HEK293T (cell line): ENCODE measurements at regions not wholly inside any gene's neighbourhood (a gene's known extent, or its start where the extent isn't known, plus 50 kb on each side); places are given as distances from the start of the nearest gene placed in this dataset.
A peak's percentile ranks its signal among the peaks of the same experiment; 100 is the strongest.

ENCODE experiments used
- CTCF ChIA-PET: fragments of 350-600 bp; formaldehyde crosslinking; extraction: SDS; loops from one replicate; lab custom pipeline; 2021; ENCODE audit warnings: antibody characterized with exemption, inconsistent platforms; lab: Yijun Ruan, JAX
- POLR2A ChIA-PET: fragments of 350-600 bp; formaldehyde crosslinking; extraction: SDS; loops from one replicate; lab custom pipeline; 2020; ENCODE audit warnings: antibody characterized with exemption, inconsistent platforms; lab: Yijun Ruan, JAX
- DNase-seq: peaks from one replicate; pipeline ENCODE4 v3.0.0; 2012; ENCODE audit warnings: mixed read lengths; ENCODE audit errors: extremely low spot score
- ARNT ChIP-seq: fragments of 450-650 bp; IDR thresholded peaks from 2 replicates; pipeline ENCODE4 v1.6.1; 2017; ENCODE audit warnings: mild to moderate bottlenecking
- BHLHE40 ChIP-seq: fragments of 450-650 bp; IDR thresholded peaks from 2 replicates; pipeline ENCODE4 v1.6.1; 2016; ENCODE audit warnings: mild to moderate bottlenecking, moderate library complexity, borderline replicate concordance
- CTBP1 ChIP-seq: fragments of 450-650 bp; IDR thresholded peaks from 2 replicates; pipeline ENCODE4 v1.6.1; 2016; ENCODE audit warnings: borderline replicate concordance
- ELF4 ChIP-seq: fragments of 450-650 bp; IDR thresholded peaks from 2 replicates; pipeline ENCODE4 v1.6.1; 2017; ENCODE audit warnings: antibody characterized with exemption
- FOXA1 ChIP-seq: fragments of 450-650 bp; IDR thresholded peaks from 2 replicates; pipeline ENCODE4 v1.6.1; 2016; ENCODE audit warnings: mild to moderate bottlenecking
- FOXK2 ChIP-seq: fragments of 450-650 bp; IDR thresholded peaks from 2 replicates; pipeline ENCODE4 v1.6.1; 2016; ENCODE audit warnings: mild to moderate bottlenecking
- FOXM1 ChIP-seq: fragments of 450-650 bp; IDR thresholded peaks from 2 replicates; pipeline ENCODE4 v1.6.1; 2017; ENCODE audit warnings: mild to moderate bottlenecking, borderline replicate concordance
- HDGF ChIP-seq: fragments of 450-650 bp; IDR thresholded peaks from 2 replicates; pipeline ENCODE4 v1.6.1; 2017; ENCODE audit warnings: antibody characterized with exemption, borderline replicate concordance
- L3MBTL2 ChIP-seq: fragments of 450-650 bp; conservative IDR thresholded peaks from 2 replicates; pipeline ENCODE4 v1.6.1; 2016; ENCODE audit warnings: mild to moderate bottlenecking
- LEF1 ChIP-seq: fragments of 450-650 bp; IDR thresholded peaks from 2 replicates; pipeline ENCODE4 v1.6.1; 2017; ENCODE audit warnings: mild to moderate bottlenecking, borderline replicate concordance
- NFRKB ChIP-seq: fragments of 450-650 bp; IDR thresholded peaks from 2 replicates; pipeline ENCODE4 v1.6.1; 2016; ENCODE audit warnings: mild to moderate bottlenecking, moderate library complexity
- PKNOX1 ChIP-seq: fragments of 450-650 bp; IDR thresholded peaks from 2 replicates; pipeline ENCODE4 v1.6.1; 2016
- SP1 ChIP-seq: fragments of 450-650 bp; IDR thresholded peaks from 2 replicates; pipeline ENCODE4 v1.6.1; 2017
- SUZ12 ChIP-seq: fragments of 450-650 bp; IDR thresholded peaks from 2 replicates; pipeline ENCODE4 v1.6.1; 2016; ENCODE audit warnings: mild to moderate bottlenecking
- TARDBP ChIP-seq: fragments of 450-650 bp; IDR thresholded peaks from 2 replicates; pipeline ENCODE4 v1.6.1; 2016
- ZNF384 ChIP-seq: fragments of 450-650 bp; IDR thresholded peaks from 2 replicates; pipeline ENCODE4 v1.6.1; 2016

- DNase-seq = peak; percentile 73
- TF ChIP-seq CTBP1 (no peak), ZNF384 (peak; percentile 99), FOXA1 (no peak), PKNOX1 (peak; percentile 85), LEF1 (no peak), SP1 (no peak), HDGF (no peak), NFRKB (no peak), FOXM1 (no peak), SUZ12 (no peak), BHLHE40 (no peak), TARDBP (no peak; the same call in 1 of the 2 replicates), ELF4 (no peak), L3MBTL2 (peak; percentile 85), ARNT (no peak), FOXK2 (no peak)
- ChIA-PET POLR2A (no interaction called here), CTCF (interaction anchor here (0.7 to 1.2 kb wide), 6 partner anchors 11 to 564 kb away, joined by 3 to 5 read pairs (median 4); no protein-coding TSS in a partner anchor)
These were observed 203.6 kb upstream of the GMDS start for GRCh38 chr6:2448826-2449571.

- ChIA-PET CTCF (interaction anchor here (0.5 to 0.7 kb wide), 3 partner anchors 58 to 563 kb away, joined by 3 to 5 read pairs (median 3); no protein-coding TSS in a partner anchor), POLR2A (no interaction called here)
- TF ChIP-seq FOXK2 (no peak), BHLHE40 (no peak), TARDBP (no peak), SUZ12 (no peak), NFRKB (no peak), SP1 (no peak), ARNT (no peak), FOXA1 (no peak), L3MBTL2 (no peak)
- DNase-seq = no peak
These were observed 202.5 kb upstream of the GMDS start for GRCh38 chr6:2447931-2448330.

- ChIA-PET POLR2A (no interaction called here), CTCF (interaction anchor here (1.1 kb wide), 1 partner anchor 851 kb away, joined by 5 read pairs; no protein-coding TSS in a partner anchor)
- no peak for DNase-seq
- TF ChIP-seq ZNF384 = no peak
- TF ChIP-seq LEF1 = no peak
- no peak for TF ChIP-seq ELF4
- no peak for TF ChIP-seq NFRKB
- TF ChIP-seq PKNOX1 = no peak
- no peak for TF ChIP-seq HDGF
- no peak for TF ChIP-seq TARDBP
These were observed 202.0 kb upstream of the GMDS start for GRCh38 chr6:2447318-2447920.

- no peak for TF ChIP-seq PKNOX1
- TF ChIP-seq ELF4 = no peak
- no peak for TF ChIP-seq SUZ12
- no peak for TF ChIP-seq SP1
- no peak for TF ChIP-seq NFRKB
- TF ChIP-seq TARDBP = no peak
- TF ChIP-seq FOXA1 = no peak
- TF ChIP-seq LEF1 = no peak
- no peak for TF ChIP-seq FOXM1
- TF ChIP-seq CTBP1 = no peak
- no peak for TF ChIP-seq BHLHE40
- no peak for TF ChIP-seq ZNF384
- no peak for TF ChIP-seq FOXK2
- TF ChIP-seq HDGF = no peak
- TF ChIP-seq ARNT = no peak
- no peak for TF ChIP-seq L3MBTL2
- no peak for DNase-seq
- ChIA-PET CTCF (no interaction called here), POLR2A (no interaction called here)
These were observed 196.4 kb upstream of the GMDS start for GRCh38 chr6:2441601-2442475.

GRCh38 chr6:2440516-2440915 is 195.1 kb upstream of the GMDS start:
- POLR2A ChIA-PET = no interaction called here
- no peak for DNase-seq
- CTCF ChIA-PET = no interaction called here
- no peak for TF ChIP-seq FOXM1
- TF ChIP-seq ZNF384 = no peak
- no peak for TF ChIP-seq ELF4
- no peak for TF ChIP-seq BHLHE40
- TF ChIP-seq HDGF = no peak
- no peak for TF ChIP-seq NFRKB
- TF ChIP-seq FOXA1 = no peak
- no peak for TF ChIP-seq SUZ12
- TF ChIP-seq PKNOX1 = no peak
- TF ChIP-seq TARDBP = no peak
- TF ChIP-seq FOXK2 = no peak
- no peak for TF ChIP-seq ARNT
- no peak for TF ChIP-seq CTBP1
- TF ChIP-seq L3MBTL2 = no peak
- no peak for TF ChIP-seq SP1
- TF ChIP-seq LEF1 = no peak
